ENCODE measurements at regions not wholly inside any gene's neighbourhood (a gene's known extent, or its start where the extent isn't known, plus 50 kb on each side); places are given as distances from the start of the nearest gene placed in this dataset.
A peak's percentile ranks its signal among the peaks of the same experiment; 100 is the strongest.
"Not testable (repeated sequence)": the region's sequence is repeated elsewhere in the genome, so short reads cannot be mapped to it uniquely, and the experiment has no call there.

DNA sequence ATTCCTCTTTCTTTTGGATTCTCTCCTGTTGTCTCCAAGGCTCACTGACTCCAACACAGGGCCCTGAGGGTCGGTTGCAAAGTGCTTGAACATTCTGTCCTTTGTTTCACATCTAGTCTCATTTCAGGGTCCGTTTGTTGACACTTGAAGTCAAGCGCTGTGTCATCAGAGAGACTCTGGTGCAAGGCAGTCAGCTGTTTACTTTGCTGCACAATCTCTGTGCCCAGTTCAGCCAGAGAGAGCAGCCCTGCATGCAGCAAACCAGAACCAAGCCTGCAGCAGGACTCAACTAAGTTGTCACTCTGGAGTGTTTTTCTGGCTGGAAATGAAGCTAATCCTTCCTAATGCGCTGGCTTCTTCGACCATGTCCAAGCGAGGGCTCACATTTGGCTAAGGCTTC, 77.6 kb upstream of the DPP6 start:
- DNase-seq = peak; percentile 47

DNA sequence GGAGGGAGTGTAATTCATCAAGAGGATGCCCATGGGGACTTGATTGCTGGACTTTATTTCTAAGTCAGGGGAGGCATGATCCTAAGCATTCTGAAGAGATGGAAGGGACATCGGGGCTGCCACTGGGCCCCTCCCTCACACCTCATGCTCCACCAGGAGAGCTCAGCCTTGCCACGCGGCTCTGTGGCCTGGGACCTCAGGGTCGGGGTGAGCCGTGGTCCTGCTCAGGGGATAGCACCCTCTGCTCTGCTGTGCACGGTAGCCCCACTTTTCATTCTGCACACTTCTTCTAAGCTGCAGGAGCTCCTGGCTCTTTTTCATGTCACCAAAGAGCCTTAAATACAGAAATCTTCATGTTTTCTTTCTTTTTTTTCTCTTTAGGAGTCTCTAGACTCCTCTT, 75.5 kb upstream of the DPP6 start:
- DNase-seq = not testable (repeated sequence)

DNA sequence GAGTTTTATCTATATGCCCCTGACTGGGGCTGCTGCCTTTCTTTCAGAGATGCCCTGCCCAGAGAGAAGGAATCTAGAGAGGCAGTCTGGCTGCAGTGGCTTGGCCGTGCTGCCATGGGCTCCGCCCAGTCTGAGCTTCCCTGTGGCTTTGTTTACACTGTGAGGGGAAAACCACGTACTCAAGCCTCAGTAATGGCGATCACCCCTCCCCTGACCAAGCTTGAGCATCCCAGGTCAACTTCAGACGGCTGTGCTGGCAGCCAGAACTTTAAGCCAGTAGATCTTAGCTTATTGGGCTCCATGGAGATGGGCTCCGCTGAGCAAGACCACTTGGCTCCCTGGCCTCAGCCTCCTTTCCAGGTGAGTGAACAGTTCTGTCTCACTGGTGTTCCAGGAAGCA, 69.0 kb upstream of the DPP6 start:
- DNase-seq = not testable (repeated sequence)

DNA sequence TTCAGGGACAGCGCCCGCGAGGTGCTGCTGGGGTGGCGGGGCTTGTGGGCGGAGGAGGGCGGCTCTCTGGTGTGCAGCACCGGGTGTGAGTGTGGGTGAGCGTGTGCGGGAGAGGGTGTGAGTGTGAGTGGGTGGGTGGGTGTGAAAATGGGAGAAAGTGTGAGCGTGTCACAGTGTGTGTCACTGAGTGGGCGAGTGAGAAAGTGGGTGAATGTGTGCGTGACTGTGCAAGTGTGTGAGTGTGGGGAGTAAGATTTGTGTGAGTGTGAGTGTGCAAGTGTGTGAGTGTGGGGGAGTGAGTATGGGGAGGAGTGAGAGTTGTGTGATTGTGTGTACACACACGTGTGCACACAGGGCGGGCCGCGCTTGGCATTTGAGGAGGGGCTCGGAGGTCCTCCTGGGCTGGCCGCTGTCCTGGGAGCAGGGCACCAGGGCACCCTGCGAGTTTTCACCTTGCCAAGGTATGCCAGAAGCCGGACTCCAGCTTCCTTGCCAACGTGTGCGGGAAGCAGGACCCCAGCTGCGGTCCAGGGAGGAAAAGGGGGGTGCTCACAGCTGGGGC, 63.1 kb upstream of the DPP6 start:
- not testable (repeated sequence) for DNase-seq

DNA sequence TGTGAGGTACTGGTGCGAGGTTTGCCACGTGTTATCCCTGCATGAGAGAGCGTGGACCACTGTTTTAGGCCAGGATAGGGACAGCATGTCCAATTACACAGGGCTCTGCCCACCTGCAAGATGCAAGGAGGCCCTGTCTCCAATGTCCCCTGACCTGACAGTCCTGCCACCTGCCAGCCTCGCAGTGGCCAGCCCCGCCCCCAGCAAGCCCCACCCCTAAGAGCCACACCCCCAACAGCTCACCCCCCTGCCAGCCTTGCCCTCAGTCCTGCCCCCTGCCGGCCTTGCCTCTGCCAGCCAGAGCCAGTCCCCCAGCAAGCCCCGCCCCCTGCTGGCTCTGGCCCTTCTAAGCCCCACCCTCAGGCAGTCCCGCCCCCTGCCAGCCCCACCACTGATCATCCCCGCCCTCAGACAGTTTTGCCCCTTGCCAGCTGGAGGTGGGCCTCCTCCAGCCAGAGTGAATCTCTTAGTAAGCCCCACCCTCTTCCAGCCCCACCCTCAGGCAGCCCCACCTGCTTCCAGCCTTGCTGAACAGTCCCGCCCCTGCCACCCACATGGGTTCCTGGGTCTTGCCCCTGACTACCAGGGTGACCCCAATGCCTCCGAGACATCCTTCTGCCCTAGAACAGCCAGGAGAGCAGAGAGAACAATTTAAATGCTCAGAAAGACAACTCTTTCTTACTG, 62.3 kb upstream of the DPP6 start:
- not testable (repeated sequence) for DNase-seq

DNA sequence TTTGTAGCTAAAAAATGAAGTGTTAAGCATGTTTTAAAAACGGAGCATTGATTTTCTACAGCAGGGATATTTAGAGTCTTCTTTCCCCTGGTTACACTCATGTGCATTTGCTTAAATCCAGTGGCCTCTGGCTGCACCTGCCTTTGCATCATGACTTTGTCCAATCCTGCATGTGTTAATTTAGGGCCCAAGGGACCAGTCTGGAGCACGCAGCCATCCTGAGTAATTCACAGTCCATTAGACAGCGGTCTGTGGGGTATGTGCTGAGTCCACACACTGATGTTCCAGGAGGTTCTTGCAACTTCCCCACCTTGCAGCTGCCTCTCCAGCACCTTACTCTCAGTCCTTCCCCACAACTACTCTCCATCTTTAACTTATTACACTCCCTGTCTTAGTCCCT, 60.7 kb upstream of the DPP6 start:
- not testable (repeated sequence) for DNase-seq

DNA sequence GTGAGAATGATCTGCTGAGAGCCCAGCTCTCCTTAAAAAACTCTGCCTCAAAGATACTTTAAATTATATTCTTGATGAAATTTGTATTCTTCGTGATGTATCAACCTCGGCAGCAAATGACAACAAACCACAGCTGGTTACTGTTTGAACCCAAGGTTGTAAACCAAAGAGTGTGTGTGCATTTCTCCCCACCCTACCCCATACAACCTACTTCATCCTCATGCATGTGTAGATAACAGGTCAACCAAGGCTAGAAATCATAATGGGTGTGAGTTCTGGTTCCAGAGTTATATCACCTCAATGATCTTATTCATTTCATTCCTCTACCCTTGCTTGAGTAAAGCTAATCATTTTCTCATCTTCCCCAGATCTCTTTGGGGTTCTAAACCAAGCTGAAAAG, 58.8 kb upstream of the DPP6 start:
- DNase-seq = not testable (repeated sequence)

DNA sequence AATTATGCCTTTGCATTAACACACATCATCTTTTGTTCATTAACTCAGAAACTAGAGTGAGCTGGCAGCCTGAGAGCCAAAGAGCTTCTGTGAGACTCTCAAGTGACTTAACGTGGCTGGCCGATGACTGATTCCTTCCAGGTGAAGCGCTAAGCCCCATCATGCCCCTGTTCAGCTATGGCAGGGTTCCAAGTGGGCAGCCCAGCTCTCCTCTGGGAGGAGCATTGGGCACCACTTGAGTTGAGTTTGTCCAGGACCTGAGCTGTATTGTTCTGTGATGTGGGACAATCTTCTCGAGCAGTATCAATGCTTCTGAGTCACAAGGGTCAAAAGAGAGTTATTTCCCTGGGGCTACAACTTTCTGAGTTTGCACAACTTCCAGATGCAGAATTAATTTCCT, 53.3 kb upstream of the DPP6 start:
- peak; percentile 37 for DNase-seq
